Mesothelial cell of epicardium (in vitro differentiated cells): ENCODE measurements at regions not wholly inside any gene's neighbourhood (a gene's known extent, or its start where the extent isn't known, plus 50 kb on each side); places are given as distances from the start of the nearest gene placed in this dataset.
A peak's percentile ranks its signal among the peaks of the same experiment; 100 is the strongest.

Experiments
- DNase-seq, 2 experiments: peaks; one replicate each; pipeline ENCODE4 v3.0.0; 2021; ENCODE audit warnings: low spot score in 2 of 2; ENCODE audit not compliant: unreplicated experiment in 2 of 2
- H3K27ac Mint-ChIP-seq: 2 replicates; pipeline ENCODE4 v1.8.0; 2021; ENCODE audit warnings: mixed read lengths
- H3K27me3 Mint-ChIP-seq: 2 replicates; pipeline ENCODE4 v1.8.0; 2021; ENCODE audit warnings: low read depth, mixed read lengths
- H3K36me3 Mint-ChIP-seq: 2 replicates; pipeline ENCODE4 v1.8.0; 2021; ENCODE audit warnings: mixed read lengths
- H3K4me1 Mint-ChIP-seq: 2 replicates; pipeline ENCODE4 v1.8.0; 2021; ENCODE audit warnings: mixed read lengths
- H3K4me3 Mint-ChIP-seq: 2 replicates; pipeline ENCODE4 v1.8.0; 2021; ENCODE audit warnings: mild to moderate bottlenecking, moderate library complexity, mixed read lengths
- H3K9me3 Mint-ChIP-seq: 2 replicates; pipeline ENCODE4 v1.8.0; 2021; ENCODE audit warnings: mixed read lengths
- CTCF ChIP-seq: fragments of 200-600 bp; sonication (generic); IDR thresholded peaks from one replicate; pipeline ENCODE4 v1.5.0; 2021; ENCODE audit warnings: antibody characterized with exemption; ENCODE audit not compliant: unreplicated experiment

GRCh38 chr4:124945422-124945821 lies 232.9 kb upstream of the ANKRD50 start:
- Mint-ChIP-seq H3K4me3 (no peak overlapping the region), H3K27ac (no peak overlapping the region), H3K9me3 (no peaks in the 10 kb centered on the region), H3K4me1 (peaks cover 17% of the 10 kb centered on the region), H3K27me3 (no peaks in the 10 kb centered on the region), H3K36me3 (no peaks in the 10 kb centered on the region)
- TF ChIP-seq CTCF: no peak
- no peak for DNase-seq

GRCh38 chr4:124943938-124944337 lies 231.4 kb upstream of the ANKRD50 start:
- peaks cover 30% of the 10 kb centered on the region for H3K4me1 Mint-ChIP-seq
- H3K4me3 Mint-ChIP-seq: no peak overlapping the region
- TF ChIP-seq CTCF: no peak
- no peak overlapping the region for H3K27ac Mint-ChIP-seq
- no peaks in the 10 kb centered on the region for H3K9me3 Mint-ChIP-seq
- H3K36me3 Mint-ChIP-seq: no peaks in the 10 kb centered on the region
- DNase-seq: no peak
- H3K27me3 Mint-ChIP-seq: no peaks in the 10 kb centered on the region

GRCh38 chr4:124943145-124943889 lies 230.8 kb upstream of the ANKRD50 start:
- no peak overlapping the region for H3K4me3 Mint-ChIP-seq
- no peaks in the 10 kb centered on the region for H3K27me3 Mint-ChIP-seq
- no peaks in the 10 kb centered on the region for H3K36me3 Mint-ChIP-seq
- no peaks in the 10 kb centered on the region for H3K9me3 Mint-ChIP-seq
- TF ChIP-seq CTCF: no peak
- DNase-seq: no peak
- no peak overlapping the region for H3K27ac Mint-ChIP-seq
- peaks cover 33% of the 10 kb centered on the region for H3K4me1 Mint-ChIP-seq

DNA sequence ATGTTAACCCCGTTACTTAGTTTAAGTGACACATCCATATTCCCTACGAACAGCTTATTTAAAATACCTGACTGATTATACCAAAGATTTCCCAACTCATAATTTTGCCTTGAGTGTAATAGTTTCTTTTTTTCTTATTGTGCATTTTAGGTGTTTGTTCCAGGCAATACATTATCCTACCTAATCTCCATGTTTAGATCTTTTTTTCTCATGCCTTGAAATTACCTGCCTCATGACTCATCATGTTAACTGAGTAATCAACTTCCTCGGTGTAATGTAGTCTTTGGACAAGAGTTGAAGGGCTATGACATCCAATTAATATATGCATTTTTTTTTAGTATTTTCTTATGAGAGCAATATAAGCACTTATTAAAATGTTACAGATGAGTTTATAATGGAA lies 228.7 kb upstream of the ANKRD50 start:
- no peak overlapping the region for H3K27ac Mint-ChIP-seq
- no peaks in the 10 kb centered on the region for H3K9me3 Mint-ChIP-seq
- TF ChIP-seq CTCF: no peak
- DNase-seq: no peak
- H3K27me3 Mint-ChIP-seq: no peaks in the 10 kb centered on the region
- peaks cover 34% of the 10 kb centered on the region for H3K4me1 Mint-ChIP-seq
- H3K36me3 Mint-ChIP-seq: no peaks in the 10 kb centered on the region
- H3K4me3 Mint-ChIP-seq: no peak overlapping the region

GRCh38 chr4:124940387-124940786 lies 227.9 kb upstream of the ANKRD50 start:
- DNase-seq: no peak
- Mint-ChIP-seq H3K4me1 (peaks cover 43% of the 10 kb centered on the region), H3K36me3 (no peaks in the 10 kb centered on the region), H3K4me3 (no peak overlapping the region), H3K9me3 (no peaks in the 10 kb centered on the region), H3K27ac (peak overlapping the region; percentile 92), H3K27me3 (no peaks in the 10 kb centered on the region)
- TF ChIP-seq CTCF: no peak

- no peaks in the 10 kb centered on the region for H3K27me3 Mint-ChIP-seq
- H3K36me3 Mint-ChIP-seq: no peaks in the 10 kb centered on the region
- H3K4me3 Mint-ChIP-seq: no peak overlapping the region
- H3K9me3 Mint-ChIP-seq: no peaks in the 10 kb centered on the region
- DNase-seq: no peak
- H3K4me1 Mint-ChIP-seq: peaks cover 47% of the 10 kb centered on the region
- no peak for TF ChIP-seq CTCF
- H3K27ac Mint-ChIP-seq: peak overlapping the region; percentile 79
Measured at GRCh38 chr4:124939908-124940307, 227.4 kb upstream of the ANKRD50 start.
